GM18498 (cell line): ENCODE measurements at regions not wholly inside any gene's neighbourhood (a gene's known extent, or its start where the extent isn't known, plus 50 kb on each side); places are given as distances from the start of the nearest gene placed in this dataset.
"Not testable (repeated sequence)": the region's sequence is repeated elsewhere in the genome, so short reads cannot be mapped to it uniquely, and the experiment has no call there.

Experiments
- ATAC-seq: cut with Tn5 transposase; IDR thresholded peaks from one replicate; pipeline ENCODE4 v1.9.1; 2021; ENCODE audit warnings: mild to moderate bottlenecking, moderate library complexity; ENCODE audit not compliant: unreplicated experiment

DNA sequence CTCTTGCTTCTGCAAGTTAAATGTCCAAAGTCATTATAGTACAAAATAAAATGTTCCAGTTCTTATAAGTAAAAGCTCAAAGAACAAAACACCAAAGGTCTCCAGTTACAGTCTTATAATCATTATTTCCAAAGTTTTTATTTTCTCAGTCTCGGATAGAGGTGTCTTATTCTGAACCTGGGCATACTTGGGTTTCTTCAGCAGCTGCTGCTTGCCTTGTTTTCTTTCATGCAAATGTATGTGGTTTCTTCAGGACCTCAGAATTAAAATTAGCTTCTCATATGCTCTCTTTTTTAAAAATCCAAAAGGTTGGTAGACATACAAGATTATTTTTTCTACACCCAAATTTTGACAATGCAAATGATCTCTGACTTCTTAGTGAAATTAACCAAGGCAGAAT is 383.0 kb downstream of the METTL4 start:
- no peak for ATAC-seq

DNA sequence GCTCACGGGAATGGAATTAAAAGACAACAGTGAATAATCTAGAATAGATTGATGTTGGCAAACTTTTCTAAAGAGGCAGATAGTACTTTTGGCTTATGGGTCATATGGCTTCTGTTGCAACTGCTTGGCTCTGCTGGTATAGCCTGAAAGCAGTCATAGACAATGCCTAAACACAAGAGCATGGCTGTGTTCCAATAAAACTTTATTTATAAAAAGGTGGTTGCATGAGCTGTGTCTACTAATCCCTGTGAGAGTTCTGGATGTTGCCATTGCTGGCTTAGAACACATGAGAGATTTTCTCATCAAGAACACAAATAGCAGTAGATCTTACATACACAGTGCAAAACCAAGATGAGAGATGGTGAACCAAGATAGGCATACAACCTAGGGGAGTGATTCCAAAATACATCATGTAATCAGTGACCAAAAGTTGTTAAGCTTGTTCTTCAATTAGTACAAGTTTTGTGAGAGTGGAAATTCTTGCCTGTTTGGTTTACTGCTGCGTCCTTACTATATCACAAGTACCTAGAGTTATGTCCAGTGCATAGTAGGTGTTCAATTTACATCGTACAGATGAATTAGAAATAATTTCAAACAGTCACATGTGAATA is 380.0 kb downstream of the METTL4 start:
- no peak for ATAC-seq

DNA sequence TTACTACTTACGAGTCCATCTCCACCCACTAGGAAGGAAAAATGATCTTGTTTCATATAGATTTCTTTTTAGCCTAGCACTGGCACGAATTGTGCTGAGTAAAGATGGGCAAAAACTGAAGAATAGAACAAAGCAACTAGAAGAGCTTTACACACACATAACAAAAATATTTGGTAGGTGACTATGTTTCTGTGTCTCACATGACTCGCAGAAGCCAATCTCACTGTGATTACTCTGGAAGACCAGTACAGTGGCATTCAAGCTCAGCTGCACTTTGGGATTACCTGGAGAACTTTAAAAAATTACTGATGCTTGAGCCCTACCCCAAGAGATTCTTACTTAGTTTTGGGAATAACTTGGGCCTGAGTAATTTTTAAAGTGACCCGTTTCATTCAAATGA is 378.7 kb downstream of the METTL4 start:
- no peak for ATAC-seq

DNA sequence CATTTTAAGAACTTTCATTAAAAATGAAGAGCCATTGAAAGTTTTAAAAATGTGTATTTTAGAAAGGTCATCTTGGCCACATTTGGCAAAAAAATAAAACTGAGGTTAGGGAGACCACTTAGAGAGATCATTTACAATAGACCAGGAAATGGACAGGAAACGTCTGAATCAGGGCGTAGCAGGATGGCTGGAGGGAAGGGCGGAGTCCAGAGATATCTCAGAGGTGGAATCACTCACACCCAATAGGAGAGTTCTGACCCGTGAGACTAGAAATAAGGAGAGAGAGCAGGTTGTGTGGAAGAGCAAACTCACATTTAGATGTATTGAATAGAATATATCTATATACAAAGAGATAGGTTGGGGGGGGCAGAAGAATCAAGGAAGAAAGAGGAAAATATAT is 373.4 kb downstream of the METTL4 start:
- ATAC-seq = no peak

DNA sequence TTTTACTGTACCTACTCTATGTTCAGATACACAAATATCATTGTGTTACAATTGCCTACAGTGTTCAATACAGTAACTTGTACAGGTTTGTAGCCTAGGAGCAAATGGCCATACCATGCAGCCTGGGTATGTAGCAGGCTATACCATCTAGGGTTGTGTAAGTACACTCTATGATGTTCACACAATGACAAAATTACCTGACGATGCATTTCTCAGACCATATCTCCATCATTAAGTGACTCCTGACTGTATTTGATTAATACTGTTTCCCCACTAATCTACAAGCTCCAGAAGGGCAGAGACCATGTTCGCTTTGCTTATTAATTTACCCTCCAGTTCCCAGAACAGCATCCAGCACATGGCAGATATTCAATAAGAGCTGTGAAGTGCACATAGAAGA is 372.2 kb downstream of the METTL4 start:
- ATAC-seq = no peak

- ATAC-seq = no peak
Measured at GRCh38 chr18:2201036-2201600, 370.2 kb downstream of the METTL4 start.

- ATAC-seq = no peak
Measured at GRCh38 chr18:2204736-2205135, 366.6 kb downstream of the METTL4 start.

GRCh38 chr18:2207294-2207693 is 364.0 kb downstream of the METTL4 start:
- ATAC-seq = no peak

- no peak for ATAC-seq
Measured at GRCh38 chr18:2212598-2213205, 358.6 kb downstream of the METTL4 start.

DNA sequence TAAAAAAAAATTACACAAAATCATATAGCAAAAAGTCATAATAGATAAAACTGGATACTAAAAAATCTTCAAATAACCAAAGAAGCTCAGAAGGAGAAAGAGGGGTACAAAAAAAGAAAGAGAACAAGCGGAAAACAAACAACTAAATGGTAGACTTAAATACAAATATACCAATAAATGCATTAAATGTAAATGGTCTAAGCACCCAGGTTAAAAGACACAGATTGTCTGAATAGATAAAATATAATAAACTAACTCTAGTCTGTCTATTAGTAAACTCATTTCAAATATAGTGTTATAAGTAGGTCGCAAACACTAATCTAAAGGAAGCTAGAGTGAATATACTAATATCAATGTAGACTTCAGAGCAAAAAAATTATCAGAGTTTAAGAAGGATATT is 357.4 kb downstream of the METTL4 start:
- ATAC-seq = no peak

- ATAC-seq = no peak
Measured at GRCh38 chr18:2217356-2217755, 353.9 kb downstream of the METTL4 start.

DNA sequence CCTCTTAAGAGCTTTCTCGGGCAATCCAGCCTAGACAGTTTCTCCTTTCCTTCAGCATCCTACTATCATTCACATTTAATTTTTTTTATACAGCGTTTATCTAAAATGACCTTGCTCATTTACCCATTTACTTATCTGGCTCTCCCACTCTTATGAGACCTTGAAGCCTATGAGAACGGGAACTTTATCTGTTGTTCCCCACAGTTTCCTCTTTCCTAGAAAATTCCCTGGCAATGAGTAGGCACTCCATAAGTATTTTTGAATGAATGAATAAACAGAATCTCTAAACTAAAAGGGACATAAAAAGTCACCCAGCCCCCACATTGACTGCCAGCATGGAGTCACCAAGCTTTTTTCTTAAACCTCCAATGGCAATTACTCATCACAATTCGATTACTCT is 353.2 kb downstream of the METTL4 start:
- ATAC-seq = no peak

GRCh38 chr18:2219706-2220105 is 351.6 kb downstream of the METTL4 start:
- no peak for ATAC-seq

DNA sequence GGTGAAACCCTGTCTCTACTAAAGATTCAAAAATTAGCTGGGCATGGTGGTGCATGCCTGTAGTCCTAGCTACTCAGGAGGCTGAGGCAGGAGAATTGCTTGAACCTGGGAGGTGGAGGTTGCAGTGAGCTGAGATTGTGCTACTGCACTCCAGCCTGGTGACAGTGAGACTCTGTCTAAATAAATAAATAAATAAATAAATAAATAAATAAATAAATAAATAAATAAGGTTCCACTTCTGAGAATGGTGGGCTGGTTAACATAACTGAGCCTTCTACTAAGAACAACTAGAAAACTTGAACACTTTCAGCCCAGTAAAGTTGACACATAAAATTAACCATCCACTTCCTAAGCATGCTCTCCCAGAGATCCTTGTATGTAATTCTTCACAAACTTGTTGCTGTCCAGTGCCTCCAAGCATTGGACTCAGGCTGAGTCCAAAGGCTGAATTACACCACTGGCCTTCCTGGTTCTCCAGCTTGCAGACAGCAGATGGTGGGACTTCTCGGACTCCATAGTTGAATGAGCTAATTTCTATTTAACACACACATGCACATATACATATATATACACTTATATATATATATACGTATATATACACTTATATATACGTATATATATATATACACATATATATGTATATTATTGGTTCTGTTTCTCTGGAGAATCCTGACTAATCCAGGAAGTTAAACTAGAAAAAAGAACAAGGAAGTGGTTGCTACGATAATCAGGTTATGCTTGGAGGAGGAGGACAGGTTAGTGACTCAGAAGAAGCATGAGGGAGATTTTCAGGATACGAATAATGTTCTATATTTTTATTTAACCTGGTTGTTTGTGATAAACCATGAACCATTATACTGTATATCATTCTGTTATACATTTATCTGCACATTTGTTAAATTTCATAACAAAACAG is 348.8 kb downstream of the METTL4 start:
- no peak for ATAC-seq

DNA sequence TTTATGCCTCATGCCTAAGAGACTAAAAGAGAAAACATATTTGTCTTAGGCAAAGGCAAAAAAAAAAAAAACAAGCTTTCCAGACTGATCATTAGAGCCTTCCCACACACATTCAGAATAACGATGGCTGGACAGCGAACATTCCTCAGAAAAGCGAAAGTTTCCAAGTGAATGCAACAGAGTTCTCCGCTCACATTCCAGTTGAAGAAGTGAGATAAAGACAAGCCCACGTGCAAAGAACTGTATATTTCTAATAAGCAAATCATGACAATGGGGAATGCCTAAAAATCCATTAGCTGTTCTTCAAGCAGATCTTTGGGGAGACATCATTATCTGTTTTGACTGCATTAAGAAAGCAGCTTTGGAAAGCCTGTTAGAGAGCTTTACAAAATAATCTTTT is 347.9 kb downstream of the METTL4 start:
- ATAC-seq = no peak

GRCh38 chr18:2223849-2224248 is 347.5 kb downstream of the METTL4 start:
- no peak for ATAC-seq

DNA sequence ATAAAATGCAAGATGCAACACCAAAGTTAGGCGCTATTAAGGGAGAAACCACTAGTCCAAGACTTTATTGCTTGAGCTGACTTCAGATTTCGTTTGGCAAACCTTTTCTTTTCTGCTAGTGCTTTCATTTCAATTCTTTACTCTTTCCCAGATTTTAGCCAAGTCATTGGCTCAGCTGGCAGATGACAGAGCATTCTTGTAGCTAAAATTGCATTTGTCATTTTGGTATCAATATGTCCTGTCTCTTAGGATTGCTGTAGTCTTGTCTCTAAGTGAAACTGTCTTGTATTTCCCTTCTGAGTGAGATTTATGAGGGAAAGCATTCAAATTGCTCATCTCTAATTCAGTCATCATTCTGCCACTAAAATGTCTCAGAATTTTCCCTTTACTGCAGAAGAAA is 335.1 kb downstream of the METTL4 start:
- ATAC-seq = no peak

DNA sequence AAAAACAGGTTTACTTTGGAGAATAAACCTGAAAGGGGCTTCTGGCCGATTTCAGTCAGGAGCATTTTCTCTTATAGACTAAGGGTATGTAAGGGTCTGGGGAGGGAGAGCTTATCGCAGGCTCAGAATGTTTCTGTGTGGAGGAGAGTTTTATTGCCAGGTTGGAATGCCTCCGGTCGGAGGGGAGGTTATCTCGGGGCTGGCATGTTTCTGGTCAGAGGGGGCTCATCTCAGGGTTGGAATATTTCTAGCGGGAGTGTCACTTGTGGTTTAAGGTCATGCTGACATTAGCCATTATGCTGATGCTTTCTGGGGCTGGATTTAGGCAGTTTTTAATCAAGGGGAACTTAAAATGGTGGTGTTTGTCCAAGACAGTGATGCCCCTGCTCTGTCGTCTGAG is 333.6 kb downstream of the METTL4 start:
- ATAC-seq = no peak

GRCh38 chr18:2240311-2240705 is 331.0 kb downstream of the METTL4 start:
- ATAC-seq = no peak

- no peak for ATAC-seq
Measured at GRCh38 chr18:2244641-2245040, 326.7 kb downstream of the METTL4 start.

DNA sequence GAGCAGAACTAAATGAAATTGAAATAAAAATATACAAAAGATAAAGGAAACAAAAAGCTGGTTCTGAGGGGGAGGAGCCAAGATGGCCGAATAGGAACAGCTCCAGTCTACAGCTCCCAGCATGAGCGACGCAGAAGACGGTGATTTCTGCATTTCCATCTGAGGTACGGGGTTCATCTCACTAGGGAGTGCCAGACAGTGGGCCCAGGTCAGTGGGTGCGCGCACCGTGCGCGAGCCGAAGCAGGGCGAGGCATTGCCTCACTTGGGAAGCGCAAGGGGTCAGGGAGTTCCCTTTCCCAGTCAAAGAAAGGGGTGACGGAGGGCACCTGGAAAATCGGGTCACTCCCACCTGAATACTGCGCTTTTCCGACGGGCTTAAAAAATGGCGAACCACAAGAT is 324.2 kb downstream of the METTL4 start:
- not testable (repeated sequence) for ATAC-seq

- no peak for ATAC-seq
Measured at GRCh38 chr18:2254977-2255376, 316.3 kb downstream of the METTL4 start.
